ENCODE measurements at regions not wholly inside any gene's neighbourhood (a gene's known extent, or its start where the extent isn't known, plus 50 kb on each side); places are given as distances from the start of the nearest gene placed in this dataset.

DNA sequence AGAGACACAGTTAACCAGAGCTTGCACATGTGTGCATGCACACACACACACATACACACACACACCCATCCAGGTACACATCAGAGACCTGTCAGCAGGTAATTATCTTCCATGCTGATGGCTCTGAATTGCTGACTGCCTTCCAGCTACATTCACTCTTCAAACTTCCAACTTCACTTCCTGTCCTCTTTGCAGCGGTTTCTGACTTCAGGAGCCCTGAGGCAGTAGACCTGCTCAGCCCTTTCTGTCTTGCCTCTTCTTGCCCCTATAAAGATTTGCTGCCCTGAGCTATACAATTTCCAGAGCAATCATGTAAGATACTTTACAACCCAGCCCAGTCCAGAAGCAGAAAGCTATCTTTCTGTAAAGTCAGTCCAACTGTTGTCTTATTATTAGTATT lies 310.2 kb downstream of the FGFR2 start:
- Histone ChIP-seq H3K4me3 (ENCODE audit: low read depth, low read length) (no peak overlapping the region), H3K36me3 (ENCODE audit: control insufficient read depth, insufficient read depth, low read length) (no peaks in the 10 kb centered on the region), H3K27me3 (ENCODE audit: control insufficient read depth, insufficient read depth, low read length) (peaks cover 10% of the 10 kb centered on the region)
- TF ChIP-seq, protein P1, sequence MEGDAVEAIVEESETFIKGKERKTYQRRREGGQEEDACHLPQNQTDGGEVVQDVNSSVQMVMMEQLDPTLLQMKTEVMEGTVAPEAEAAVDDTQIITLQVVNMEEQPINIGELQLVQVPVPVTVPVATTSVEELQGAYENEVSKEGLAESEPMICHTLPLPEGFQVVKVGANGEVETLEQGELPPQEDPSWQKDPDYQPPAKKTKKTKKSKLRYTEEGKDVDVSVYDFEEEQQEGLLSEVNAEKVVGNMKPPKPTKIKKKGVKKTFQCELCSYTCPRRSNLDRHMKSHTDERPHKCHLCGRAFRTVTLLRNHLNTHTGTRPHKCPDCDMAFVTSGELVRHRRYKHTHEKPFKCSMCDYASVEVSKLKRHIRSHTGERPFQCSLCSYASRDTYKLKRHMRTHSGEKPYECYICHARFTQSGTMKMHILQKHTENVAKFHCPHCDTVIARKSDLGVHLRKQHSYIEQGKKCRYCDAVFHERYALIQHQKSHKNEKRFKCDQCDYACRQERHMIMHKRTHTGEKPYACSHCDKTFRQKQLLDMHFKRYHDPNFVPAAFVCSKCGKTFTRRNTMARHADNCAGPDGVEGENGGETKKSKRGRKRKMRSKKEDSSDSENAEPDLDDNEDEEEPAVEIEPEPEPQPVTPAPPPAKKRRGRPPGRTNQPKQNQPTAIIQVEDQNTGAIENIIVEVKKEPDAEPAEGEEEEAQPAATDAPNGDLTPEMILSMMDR (IDR thresholded peaks at IDR 0.05; ENCODE audit: insufficient read depth, low read length, poor library complexity, severe bottlenecking) = no peak
- no peak for DNase-seq (ENCODE audit: low read depth)

DNA sequence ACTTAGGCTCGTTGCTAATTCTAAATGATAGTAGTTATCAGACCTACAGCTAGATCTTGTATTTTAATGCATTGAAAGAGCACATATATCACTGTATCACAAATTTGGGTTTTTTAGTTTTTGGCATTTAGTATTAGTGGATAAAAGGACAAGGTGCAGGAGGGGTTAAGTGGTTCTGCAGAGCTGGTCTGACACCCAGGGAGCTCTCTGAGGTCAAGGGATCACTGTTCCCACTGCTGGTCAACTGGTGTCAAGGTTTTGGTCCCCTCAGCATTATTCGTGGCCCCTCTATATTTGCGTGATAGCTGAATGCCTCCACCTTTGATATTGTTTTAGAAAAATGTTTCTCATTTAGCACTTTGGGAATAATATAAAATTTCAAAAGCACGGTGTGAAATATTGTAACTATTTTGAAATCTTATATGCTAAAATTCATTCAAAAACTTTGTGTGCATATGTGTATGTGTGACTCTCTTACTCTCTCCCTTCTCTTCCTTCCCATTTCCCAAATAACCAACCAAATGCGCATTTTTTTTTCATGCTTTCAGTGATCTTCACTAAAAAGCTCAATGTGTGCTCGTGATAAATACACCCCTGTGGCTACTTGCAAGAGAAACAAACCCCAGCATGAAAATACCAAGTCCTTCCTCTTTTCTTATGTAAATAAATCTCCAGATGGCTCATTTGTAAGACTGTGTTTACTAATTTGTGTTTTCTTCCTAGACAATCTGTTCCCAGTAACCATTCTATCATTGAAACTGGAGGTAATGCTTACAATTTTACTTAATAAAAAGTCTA lies 309.2 kb downstream of the FGFR2 start:
- H3K27me3 ChIP-seq (ENCODE audit: control insufficient read depth, insufficient read depth, low read length) = peaks cover 19% of the 10 kb centered on the region
- DNase-seq (ENCODE audit: low read depth) = no peak
- TF ChIP-seq, protein P1 (IDR thresholded peaks at IDR 0.05; ENCODE audit: insufficient read depth, low read length, poor library complexity, severe bottlenecking) = no peak
- no peak overlapping the region for H3K4me3 ChIP-seq (ENCODE audit: low read depth, low read length)
- no peaks in the 10 kb centered on the region for H3K36me3 ChIP-seq (ENCODE audit: control insufficient read depth, insufficient read depth, low read length)

DNA sequence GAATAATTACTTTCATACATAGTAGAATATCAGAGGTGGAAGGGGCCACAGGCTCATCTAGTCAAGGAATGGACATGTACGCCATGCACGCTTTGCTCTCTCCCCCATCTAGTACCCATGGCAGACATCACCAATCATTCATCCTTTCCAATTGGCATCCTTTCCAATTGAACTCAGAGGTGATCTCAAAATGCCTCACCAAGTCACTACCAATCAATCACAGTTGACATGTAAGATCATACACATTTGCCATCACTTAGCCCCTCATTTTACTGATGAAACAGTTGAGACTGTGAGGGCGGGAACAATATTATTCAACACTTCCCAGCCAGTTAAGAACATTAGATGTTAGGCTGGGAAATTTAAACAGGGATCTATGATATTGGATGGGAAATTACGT lies 308.4 kb downstream of the FGFR2 start:
- TF ChIP-seq, protein P1 (IDR thresholded peaks at IDR 0.05; ENCODE audit: insufficient read depth, low read length, poor library complexity, severe bottlenecking) = no peak
- no peak for DNase-seq (ENCODE audit: low read depth)
- H3K4me3 ChIP-seq (ENCODE audit: low read depth, low read length) = no peak overlapping the region
- no peaks in the 10 kb centered on the region for H3K36me3 ChIP-seq (ENCODE audit: control insufficient read depth, insufficient read depth, low read length)
- H3K27me3 ChIP-seq (ENCODE audit: control insufficient read depth, insufficient read depth, low read length) = peaks cover 19% of the 10 kb centered on the region

DNA sequence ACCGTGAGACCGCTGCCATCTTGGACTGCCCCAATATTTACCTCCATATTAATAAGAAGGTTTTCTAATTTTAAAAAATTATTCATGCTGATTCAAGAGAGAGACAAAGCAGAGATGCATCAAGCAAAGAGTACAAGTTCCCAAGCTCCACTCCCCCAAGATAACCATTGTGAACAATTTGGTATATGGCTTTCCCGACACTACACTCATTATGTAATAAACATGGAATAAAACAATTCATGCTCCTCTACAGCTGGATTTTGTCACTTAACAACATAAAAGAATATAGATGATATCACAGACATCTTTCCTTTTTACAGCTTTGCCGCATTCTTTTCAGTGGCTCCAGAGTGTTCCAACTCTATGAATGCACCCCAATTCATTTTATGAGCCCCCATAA lies 307.6 kb downstream of the FGFR2 start:
- TF ChIP-seq, protein P1 (IDR thresholded peaks at IDR 0.05; ENCODE audit: insufficient read depth, low read length, poor library complexity, severe bottlenecking) = no peak
- peaks cover 19% of the 10 kb centered on the region for H3K27me3 ChIP-seq (ENCODE audit: control insufficient read depth, insufficient read depth, low read length)
- H3K4me3 ChIP-seq (ENCODE audit: low read depth, low read length) = no peak overlapping the region
- no peak for DNase-seq (ENCODE audit: low read depth)
- H3K36me3 ChIP-seq (ENCODE audit: control insufficient read depth, insufficient read depth, low read length) = no peaks in the 10 kb centered on the region

DNA sequence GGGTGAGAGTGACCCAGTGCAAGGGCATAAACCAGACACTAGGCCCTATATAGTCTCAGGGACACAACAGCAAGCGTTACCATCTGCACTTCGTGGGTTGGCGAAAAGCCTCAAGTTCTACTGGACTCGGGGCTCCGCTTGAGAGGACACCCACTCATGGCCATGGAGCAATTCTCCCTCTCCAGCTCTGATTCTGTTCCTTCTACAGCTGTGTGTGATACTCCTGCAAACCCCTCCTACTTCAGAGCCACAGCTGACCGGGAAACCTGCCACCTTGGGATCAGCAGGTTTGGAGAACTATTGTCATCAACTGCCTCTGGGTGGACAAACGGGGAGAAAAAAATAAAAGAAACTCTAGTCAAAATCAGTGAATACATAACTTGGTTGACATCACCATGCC lies 306.9 kb downstream of the FGFR2 start:
- TF ChIP-seq, protein P1 (IDR thresholded peaks at IDR 0.05; ENCODE audit: insufficient read depth, low read length, poor library complexity, severe bottlenecking) = no peak
- Histone ChIP-seq H3K4me3 (ENCODE audit: low read depth, low read length) (no peak overlapping the region), H3K36me3 (ENCODE audit: control insufficient read depth, insufficient read depth, low read length) (no peaks in the 10 kb centered on the region), H3K27me3 (ENCODE audit: control insufficient read depth, insufficient read depth, low read length) (peaks cover 24% of the 10 kb centered on the region)
- no peak for DNase-seq (ENCODE audit: low read depth)

DNA sequence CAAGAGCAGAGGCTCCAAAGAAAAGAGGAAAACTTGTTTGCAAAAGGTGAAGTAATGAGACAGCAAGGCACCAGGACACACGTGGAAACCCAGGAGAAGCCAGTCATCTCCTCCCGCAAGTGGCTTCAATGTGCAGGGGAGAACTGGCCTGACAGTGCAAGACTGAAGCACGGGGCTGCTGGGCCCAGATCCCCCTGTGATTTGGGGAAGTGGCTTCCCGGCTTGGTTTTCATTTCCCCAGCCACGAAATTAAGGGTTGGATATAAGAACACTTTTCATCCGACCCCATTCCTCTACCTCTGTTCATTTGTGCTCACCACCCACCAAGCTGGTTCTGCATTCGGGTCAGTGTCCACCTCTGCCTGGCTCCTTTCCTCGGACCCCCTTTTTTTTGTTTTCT lies 306.4 kb downstream of the FGFR2 start:
- H3K27me3 ChIP-seq (ENCODE audit: control insufficient read depth, insufficient read depth, low read length) = peaks cover 26% of the 10 kb centered on the region
- DNase-seq (ENCODE audit: low read depth) = no peak
- TF ChIP-seq, protein P1 (IDR thresholded peaks at IDR 0.05; ENCODE audit: insufficient read depth, low read length, poor library complexity, severe bottlenecking) = no peak
- no peaks in the 10 kb centered on the region for H3K36me3 ChIP-seq (ENCODE audit: control insufficient read depth, insufficient read depth, low read length)
- no peak overlapping the region for H3K4me3 ChIP-seq (ENCODE audit: low read depth, low read length)

All from kidney epithelial cell (primary cell).